ENCODE measurements at regions not wholly inside any gene's neighbourhood (a gene's known extent, or its start where the extent isn't known, plus 50 kb on each side); places are given as distances from the start of the nearest gene placed in this dataset.
"Not testable (repeated sequence)": the region's sequence is repeated elsewhere in the genome, so short reads cannot be mapped to it uniquely, and the experiment has no call there.

- no peak for DNase-seq
- no peak overlapping the region for H3K27ac Mint-ChIP-seq
- no peaks in the 10 kb centered on the region for H3K9me3 Mint-ChIP-seq
- H3K36me3 Mint-ChIP-seq (ENCODE audit: low read depth), result no peaks in the 10 kb centered on the region
- H3K27me3 Mint-ChIP-seq, result no peaks in the 10 kb centered on the region
- intact Hi-C loops (cut with micrococcal nuclease), result no loop called here
- H3K4me1 Mint-ChIP-seq, result no peaks in the 10 kb centered on the region
- H3K4me3 Mint-ChIP-seq, result no peak overlapping the region
Measured at GRCh38 chr6:81003894-81004293, 748.6 kb downstream of the TENT5A start.

DNA sequence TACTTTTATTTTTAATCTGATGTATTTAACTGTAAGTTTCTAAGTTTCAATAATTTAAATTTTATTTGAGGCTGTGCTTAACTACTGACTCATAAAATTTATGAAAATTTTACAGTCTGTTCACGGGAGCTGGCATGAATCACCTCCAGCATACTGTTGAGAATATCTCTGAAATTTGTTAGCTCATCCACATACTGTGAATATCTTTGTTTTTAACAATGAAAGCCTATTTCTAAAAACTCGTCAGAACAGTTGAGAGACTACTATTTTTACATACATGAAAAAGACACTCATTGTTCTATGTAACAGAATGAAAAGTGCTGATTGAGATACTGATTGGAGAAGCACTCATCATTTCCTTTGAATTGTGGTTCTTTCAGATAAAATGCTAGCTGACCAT, 749.3 kb downstream of the TENT5A start:
- intact Hi-C loops (cut with micrococcal nuclease), result no loop called here

GRCh38 chr6:81002126-81002525, 750.4 kb downstream of the TENT5A start:
- H3K4me1 Mint-ChIP-seq, result no peaks in the 10 kb centered on the region
- H3K27ac Mint-ChIP-seq, result no peak overlapping the region
- no peak overlapping the region for H3K4me3 Mint-ChIP-seq
- no peak for DNase-seq
- H3K27me3 Mint-ChIP-seq, result no peaks in the 10 kb centered on the region
- no peaks in the 10 kb centered on the region for H3K9me3 Mint-ChIP-seq
- intact Hi-C loops (cut with micrococcal nuclease), result no loop called here
- no peaks in the 10 kb centered on the region for H3K36me3 Mint-ChIP-seq (ENCODE audit: low read depth)

More for the DNA sequence above, 749.3 kb downstream of the TENT5A start:
- Mint-ChIP-seq H3K27ac (no peak overlapping the region), H3K4me3 (no peak overlapping the region), H3K4me1 (no peaks in the 10 kb centered on the region), H3K27me3 (no peaks in the 10 kb centered on the region), H3K9me3 (no peaks in the 10 kb centered on the region), H3K36me3 (ENCODE audit: low read depth) (no peaks in the 10 kb centered on the region)
- no peak for DNase-seq

GRCh38 chr6:80991316-80991715, 761.2 kb downstream of the TENT5A start:
- Mint-ChIP-seq H3K27ac (no peak overlapping the region), H3K9me3 (peaks cover 4% of the 10 kb centered on the region), H3K4me3 (no peak overlapping the region), H3K27me3 (no peaks in the 10 kb centered on the region), H3K36me3 (ENCODE audit: low read depth) (no peaks in the 10 kb centered on the region), H3K4me1 (no peaks in the 10 kb centered on the region)
- DNase-seq, result no peak
- intact Hi-C loops (cut with micrococcal nuclease), result no loop called here

DNA sequence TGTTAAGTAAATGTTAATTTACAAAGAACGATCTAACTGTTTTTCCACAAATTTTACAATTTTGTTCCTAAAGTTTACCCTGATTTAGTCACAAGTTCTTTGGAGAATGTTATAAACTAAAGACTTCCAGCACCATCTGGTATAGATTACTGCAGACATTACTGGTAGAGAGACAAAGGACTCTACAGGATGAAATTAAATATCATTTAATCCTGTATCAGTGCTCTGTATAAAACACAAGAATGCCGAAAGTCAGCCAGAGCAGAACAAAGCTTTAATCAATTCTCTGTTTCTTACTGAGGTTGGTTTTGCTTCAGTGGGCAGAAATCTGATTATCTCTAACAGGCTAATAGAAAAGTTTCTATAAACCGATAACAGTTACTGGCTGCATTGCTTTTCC, 763.6 kb downstream of the TENT5A start:
- intact Hi-C loops (cut with micrococcal nuclease), result no loop called here
- no peak overlapping the region for H3K4me3 Mint-ChIP-seq
- peaks cover 4% of the 10 kb centered on the region for H3K9me3 Mint-ChIP-seq
- no peak for DNase-seq
- no peaks in the 10 kb centered on the region for H3K4me1 Mint-ChIP-seq
- H3K36me3 Mint-ChIP-seq (ENCODE audit: low read depth), result no peaks in the 10 kb centered on the region
- H3K27me3 Mint-ChIP-seq, result no peaks in the 10 kb centered on the region
- no peak overlapping the region for H3K27ac Mint-ChIP-seq

DNA sequence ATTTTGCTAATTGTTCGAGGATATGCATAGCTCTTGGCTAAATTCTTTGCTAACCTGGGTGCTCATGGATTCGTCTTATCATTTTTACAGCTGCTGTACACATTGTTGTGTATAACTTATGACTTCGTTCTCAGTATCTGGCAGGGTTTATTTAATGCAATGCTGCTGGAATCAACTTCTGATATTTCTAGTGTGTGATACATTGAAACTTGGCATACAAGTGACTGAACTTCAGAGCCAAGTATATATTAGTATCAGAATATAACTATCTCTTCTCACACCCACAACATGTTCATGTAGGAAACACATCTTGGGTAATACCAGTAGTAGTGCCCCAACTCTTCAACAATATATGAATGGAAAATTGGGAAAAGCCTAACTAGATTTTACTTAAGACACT, 764.2 kb downstream of the TENT5A start:
- intact Hi-C loops (cut with micrococcal nuclease), result no loop called here
- Mint-ChIP-seq H3K36me3 (ENCODE audit: low read depth) (no peaks in the 10 kb centered on the region), H3K27ac (no peak overlapping the region), H3K27me3 (no peaks in the 10 kb centered on the region), H3K4me3 (no peak overlapping the region), H3K9me3 (peaks cover 4% of the 10 kb centered on the region), H3K4me1 (no peaks in the 10 kb centered on the region)
- no peak for DNase-seq

DNA sequence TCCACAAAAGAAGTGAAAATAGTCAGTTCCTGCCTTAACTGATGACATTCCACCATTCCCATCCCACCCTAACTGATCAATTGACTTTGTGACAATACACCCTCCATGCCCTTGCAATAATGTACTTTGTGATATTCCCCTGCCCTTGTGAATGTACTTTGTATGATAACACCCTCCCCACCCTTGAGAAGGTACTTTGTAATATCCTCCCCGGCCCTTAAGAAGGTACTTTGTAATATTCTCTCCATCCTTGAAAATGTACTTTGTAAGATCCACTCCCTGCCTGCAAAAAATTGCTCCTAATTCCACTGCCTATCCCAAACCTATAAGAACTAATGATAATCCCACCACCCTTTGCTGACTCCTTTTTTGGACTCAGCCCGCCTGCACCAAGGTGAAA, 771.3 kb downstream of the TENT5A start:
- H3K4me3 Mint-ChIP-seq; intact Hi-C loops (cut with micrococcal nuclease); H3K4me1 Mint-ChIP-seq; H3K27ac Mint-ChIP-seq; DNase-seq; H3K9me3 Mint-ChIP-seq; H3K27me3 Mint-ChIP-seq; H3K36me3 Mint-ChIP-seq (ENCODE audit: low read depth): not testable (repeated sequence)

DNA sequence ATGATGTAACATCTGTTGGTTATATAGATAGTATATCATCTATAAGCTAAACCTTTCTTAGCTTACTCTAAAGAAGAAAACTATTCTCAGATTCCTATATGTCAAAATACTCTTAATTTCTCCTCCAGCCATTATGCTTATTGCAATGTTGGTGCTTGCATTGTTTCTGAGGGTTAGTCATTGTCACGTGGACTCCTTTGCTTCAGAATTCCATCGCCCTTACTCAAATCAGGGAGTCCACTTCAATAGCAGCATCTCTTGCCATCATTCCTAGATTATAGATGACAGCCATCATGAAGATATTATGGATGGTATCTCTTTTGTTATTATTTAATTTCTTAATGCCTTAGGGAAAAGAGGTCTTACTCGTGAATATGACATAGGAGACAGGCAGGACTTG, 776.1 kb downstream of the TENT5A start:
- no peaks in the 10 kb centered on the region for H3K9me3 Mint-ChIP-seq
- no peak overlapping the region for H3K4me3 Mint-ChIP-seq
- H3K27me3 Mint-ChIP-seq, result no peaks in the 10 kb centered on the region
- H3K4me1 Mint-ChIP-seq, result no peaks in the 10 kb centered on the region
- no peak overlapping the region for H3K27ac Mint-ChIP-seq
- intact Hi-C loops (cut with micrococcal nuclease), result no loop called here
- DNase-seq, result no peak
- H3K36me3 Mint-ChIP-seq (ENCODE audit: low read depth), result no peaks in the 10 kb centered on the region

DNA sequence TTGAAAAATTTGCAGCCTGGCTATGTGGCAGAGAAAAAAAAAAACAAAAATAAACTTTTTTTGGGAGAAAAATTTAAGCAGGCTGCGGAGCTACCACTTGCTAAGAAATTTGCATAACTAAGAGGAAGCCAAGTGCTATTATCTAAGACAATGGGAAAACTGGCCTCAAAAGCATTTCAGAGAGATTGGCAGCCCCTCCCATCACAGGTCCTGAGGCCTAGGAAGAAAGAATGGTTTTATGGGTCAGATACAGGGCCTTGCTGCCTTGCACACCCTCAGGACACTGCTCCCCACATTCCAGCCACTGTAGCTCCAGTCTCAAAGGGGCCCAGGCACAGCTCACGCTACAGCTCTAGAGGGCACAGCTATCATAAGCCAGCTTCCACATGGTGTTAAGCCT, 777.9 kb downstream of the TENT5A start:
- H3K27ac Mint-ChIP-seq, result no peak overlapping the region

GRCh38 chr6:80969439-80969838, 783.0 kb downstream of the TENT5A start:
- Mint-ChIP-seq H3K36me3 (ENCODE audit: low read depth) (no peaks in the 10 kb centered on the region), H3K27me3 (no peaks in the 10 kb centered on the region), H3K4me3 (no peak overlapping the region), H3K27ac (no peak overlapping the region), H3K4me1 (no peaks in the 10 kb centered on the region), H3K9me3 (no peaks in the 10 kb centered on the region)
- no peak for DNase-seq
- intact Hi-C loops (cut with micrococcal nuclease), result no loop called here

More for the DNA sequence above, 777.9 kb downstream of the TENT5A start:
- Mint-ChIP-seq H3K27me3 (no peaks in the 10 kb centered on the region), H3K4me3 (no peak overlapping the region), H3K4me1 (no peaks in the 10 kb centered on the region), H3K9me3 (no peaks in the 10 kb centered on the region), H3K36me3 (ENCODE audit: low read depth) (no peaks in the 10 kb centered on the region)
- intact Hi-C loops (cut with micrococcal nuclease), result no loop called here
- DNase-seq, result no peak

GRCh38 chr6:80967609-80968008, 784.9 kb downstream of the TENT5A start:
- H3K9me3 Mint-ChIP-seq, result no peaks in the 10 kb centered on the region
- H3K4me1 Mint-ChIP-seq, result no peaks in the 10 kb centered on the region
- H3K4me3 Mint-ChIP-seq, result no peak overlapping the region
- intact Hi-C loops (cut with micrococcal nuclease), result no loop called here
- H3K27ac Mint-ChIP-seq, result no peak overlapping the region
- DNase-seq, result no peak
- H3K27me3 Mint-ChIP-seq, result no peaks in the 10 kb centered on the region
- H3K36me3 Mint-ChIP-seq (ENCODE audit: low read depth), result no peaks in the 10 kb centered on the region

DNA sequence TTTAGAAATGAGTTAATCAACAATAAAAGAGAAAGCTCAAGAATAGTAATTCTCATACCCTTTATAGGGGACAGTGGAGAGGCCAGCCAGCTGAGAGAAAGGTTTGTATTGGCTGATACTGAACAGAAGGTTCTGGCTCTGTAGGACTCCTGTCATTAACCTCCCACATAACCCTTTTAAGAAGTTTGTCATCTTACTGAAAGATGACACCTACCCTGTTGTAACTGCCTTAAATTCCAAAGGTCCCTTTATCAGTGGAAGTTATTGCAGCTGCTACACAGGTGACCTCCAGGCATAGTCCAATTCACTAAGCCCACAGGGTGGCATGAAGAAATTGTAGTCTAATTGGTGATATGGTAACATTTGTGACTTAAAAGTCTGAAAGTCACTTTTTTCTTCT, 790.1 kb downstream of the TENT5A start:
- Mint-ChIP-seq H3K27me3 (no peaks in the 10 kb centered on the region), H3K27ac (no peak overlapping the region), H3K9me3 (no peaks in the 10 kb centered on the region), H3K4me1 (no peaks in the 10 kb centered on the region), H3K36me3 (ENCODE audit: low read depth) (no peaks in the 10 kb centered on the region), H3K4me3 (no peak overlapping the region)
- no peak for DNase-seq
- intact Hi-C loops (cut with micrococcal nuclease), result no loop called here

- Mint-ChIP-seq H3K4me3 (no peak overlapping the region), H3K27ac (no peak overlapping the region), H3K27me3 (no peaks in the 10 kb centered on the region), H3K9me3 (no peaks in the 10 kb centered on the region), H3K4me1 (no peaks in the 10 kb centered on the region), H3K36me3 (ENCODE audit: low read depth) (no peaks in the 10 kb centered on the region)
- intact Hi-C loops (cut with micrococcal nuclease), result no loop called here
- DNase-seq, result no peak
Measured at GRCh38 chr6:80961166-80961565, 791.3 kb downstream of the TENT5A start.

DNA sequence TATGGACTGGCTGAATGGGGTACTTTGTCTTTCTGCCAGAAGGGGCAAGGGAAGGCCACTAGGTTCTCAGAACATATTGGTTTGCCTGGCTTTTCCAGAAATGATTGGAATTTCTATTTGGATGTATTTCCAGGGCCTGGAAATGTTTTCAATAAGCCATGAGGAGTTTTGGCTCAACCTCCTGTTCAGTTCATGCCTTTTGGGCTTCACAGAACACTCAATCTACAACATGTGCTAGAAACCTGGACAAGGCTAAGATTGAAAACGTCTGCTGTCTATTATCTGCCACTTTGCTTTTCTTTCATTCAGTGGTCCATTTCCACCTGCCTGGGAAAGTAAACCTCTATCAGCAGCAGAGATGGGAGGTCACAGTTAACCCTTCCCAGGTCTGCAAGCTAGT, 793.4 kb downstream of the TENT5A start:
- DNase-seq, result no peak

DNA sequence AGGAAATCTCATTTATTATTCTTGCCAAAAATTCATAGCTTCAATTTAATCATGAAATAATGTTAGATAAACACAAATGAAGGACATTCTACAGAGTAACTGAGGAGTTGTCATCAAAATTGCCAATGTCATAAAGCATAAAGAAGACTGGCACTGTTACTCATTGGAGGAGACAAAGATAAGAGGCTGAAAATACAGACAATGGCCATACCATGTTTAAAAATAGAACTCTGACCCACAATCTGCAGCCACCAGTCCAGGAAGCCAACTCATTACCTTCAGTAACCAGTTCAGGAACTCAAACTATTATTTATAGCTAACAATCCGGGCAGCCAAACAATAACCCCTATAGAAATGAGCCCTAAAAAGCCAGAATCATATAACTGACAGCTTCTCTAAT, 795.6 kb downstream of the TENT5A start:
- Mint-ChIP-seq H3K36me3 (ENCODE audit: low read depth) (no peaks in the 10 kb centered on the region), H3K4me3 (no peak overlapping the region), H3K4me1 (no peaks in the 10 kb centered on the region), H3K27me3 (no peaks in the 10 kb centered on the region), H3K9me3 (no peaks in the 10 kb centered on the region), H3K27ac (no peak overlapping the region)
- intact Hi-C loops (cut with micrococcal nuclease), result no loop called here
- no peak for DNase-seq

More for the DNA sequence above, 793.4 kb downstream of the TENT5A start:
- Mint-ChIP-seq H3K4me1 (no peaks in the 10 kb centered on the region), H3K4me3 (no peak overlapping the region), H3K27me3 (no peaks in the 10 kb centered on the region), H3K36me3 (ENCODE audit: low read depth) (no peaks in the 10 kb centered on the region), H3K27ac (no peak overlapping the region), H3K9me3 (no peaks in the 10 kb centered on the region)
- intact Hi-C loops (cut with micrococcal nuclease), result no loop called here

Measured in activated CD4-positive, alpha-beta T cell treated with anti-CD3 and anti-CD28 coated beads, Interleukin-2, amount 10 ng/mL, durations not matched to agents 24 days and 14 days (primary cell).